Endodermal cell (in vitro differentiated cells): ENCODE measurements at regions not wholly inside any gene's neighbourhood (a gene's known extent, or its start where the extent isn't known, plus 50 kb on each side); places are given as distances from the start of the nearest gene placed in this dataset.
"Not testable (repeated sequence)": the region's sequence is repeated elsewhere in the genome, so short reads cannot be mapped to it uniquely, and the experiment has no call there.

Experiments
- DNase-seq: peaks from one replicate; pipeline ENCODE4 v3.0.0-alpha.2; 2017
- H3K27ac ChIP-seq: 2 replicates; pipeline ENCODE4 v1.5.1; 2013; ENCODE audit warnings: mild to moderate bottlenecking, low read depth, low read length, moderate library complexity
- H3K27me3 ChIP-seq: 2 replicates; pipeline ENCODE4 v1.6.1; 2013; ENCODE audit warnings: mild to moderate bottlenecking, low read length, moderate library complexity; ENCODE audit not compliant: insufficient read depth, control insufficient read depth, poor library complexity, severe bottlenecking
- H3K36me3 ChIP-seq: 2 replicates; pipeline ENCODE4 v1.7.0; 2013; ENCODE audit warnings: mild to moderate bottlenecking, low read length, moderate library complexity; ENCODE audit not compliant: control insufficient read depth, insufficient read depth
- H3K4me1 ChIP-seq: one replicate; pipeline ENCODE4 v1.7.0; 2013; ENCODE audit warnings: low read length; ENCODE audit not compliant: control insufficient read depth, insufficient read depth
- H3K4me3 ChIP-seq: 2 replicates; pipeline ENCODE4 v1.5.1; 2013; ENCODE audit warnings: mild to moderate bottlenecking, low read length, moderate library complexity
- H3K9ac ChIP-seq: 2 replicates; pipeline ENCODE4 v1.6.1; 2013; ENCODE audit warnings: mild to moderate bottlenecking, low read length, moderate library complexity; ENCODE audit not compliant: poor library complexity, severe bottlenecking; ENCODE audit errors: extremely low read depth
- H3K9me3 ChIP-seq: 2 replicates; pipeline ENCODE4 v1.6.1; 2013; ENCODE audit warnings: mild to moderate bottlenecking, low read length, moderate library complexity; ENCODE audit not compliant: control insufficient read depth
- H3K27ac Mint-ChIP-seq: 2 replicates; pipeline ENCODE4 v1.8.0; 2020; ENCODE audit warnings: mixed read lengths
- H3K27me3 Mint-ChIP-seq: 2 replicates; pipeline ENCODE4 v1.8.0; 2021; ENCODE audit warnings: mild to moderate bottlenecking, mixed read lengths; ENCODE audit not compliant: insufficient read depth
- H3K36me3 Mint-ChIP-seq: 2 replicates; pipeline ENCODE4 v1.8.0; 2020; ENCODE audit warnings: low read depth, mixed read lengths
- H3K4me1 Mint-ChIP-seq: 2 replicates; pipeline ENCODE4 v1.8.0; 2020; ENCODE audit warnings: mixed read lengths
- H3K4me3 Mint-ChIP-seq: 2 replicates; pipeline ENCODE4 v1.8.0; 2020; ENCODE audit warnings: mild to moderate bottlenecking, moderate library complexity, mixed read lengths
- H3K9me3 Mint-ChIP-seq: 2 replicates; pipeline ENCODE4 v1.8.0; 2020; ENCODE audit warnings: mild to moderate bottlenecking, mixed read lengths
- WGBS, 2 experiments: methylation state at CpG; one replicate each; pipeline versions ENCODE4 v1.1.5 to v1.1.7; 2013; ENCODE audit warnings: missing lambda C conversion rate in 2 of 2, mixed read lengths in 1 of 2; ENCODE audit not compliant: insufficient coverage in 1 of 2, insufficient read length in 1 of 2; 5-methylcytosine and 5-hydroxymethylcytosine counted together
- TF ChIP-seq, protein P1 (sequence below): fragments of 200-600 bp; sonication (generic); conservative IDR thresholded peaks from 2 replicates; pipeline ENCODE4 v1.5.0; 2021; ENCODE audit warnings: antibody characterized with exemption, mild to moderate bottlenecking

DNA sequence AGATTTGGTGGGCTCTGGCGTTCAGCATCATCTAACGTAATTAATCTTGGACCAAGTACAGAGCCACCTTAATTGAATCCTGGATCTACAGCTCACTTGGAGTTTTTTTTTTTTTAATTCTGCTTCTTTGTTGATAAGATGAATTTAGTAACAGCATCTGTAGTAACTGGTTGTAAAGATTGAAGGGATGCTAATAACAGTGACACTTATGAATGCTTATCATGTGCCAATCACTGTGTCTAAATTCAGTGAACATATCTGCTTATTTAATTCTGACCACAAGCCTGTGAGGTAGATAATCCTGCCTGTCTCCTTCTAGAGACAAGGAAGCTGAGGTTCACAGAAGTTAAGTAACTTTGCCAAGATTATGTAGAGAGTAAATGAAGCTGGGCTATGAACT lies 408.0 kb downstream of the RWDD3 start:
- peaks cover 14% of the 10 kb centered on the region for H3K4me1 Mint-ChIP-seq
- H3K36me3 Mint-ChIP-seq = no peaks in the 10 kb centered on the region
- no peaks in the 10 kb centered on the region for H3K36me3 ChIP-seq
- no peaks in the 10 kb centered on the region for H3K9me3 Mint-ChIP-seq
- H3K27me3 ChIP-seq = no peaks in the 10 kb centered on the region
- TF ChIP-seq, protein P1, sequence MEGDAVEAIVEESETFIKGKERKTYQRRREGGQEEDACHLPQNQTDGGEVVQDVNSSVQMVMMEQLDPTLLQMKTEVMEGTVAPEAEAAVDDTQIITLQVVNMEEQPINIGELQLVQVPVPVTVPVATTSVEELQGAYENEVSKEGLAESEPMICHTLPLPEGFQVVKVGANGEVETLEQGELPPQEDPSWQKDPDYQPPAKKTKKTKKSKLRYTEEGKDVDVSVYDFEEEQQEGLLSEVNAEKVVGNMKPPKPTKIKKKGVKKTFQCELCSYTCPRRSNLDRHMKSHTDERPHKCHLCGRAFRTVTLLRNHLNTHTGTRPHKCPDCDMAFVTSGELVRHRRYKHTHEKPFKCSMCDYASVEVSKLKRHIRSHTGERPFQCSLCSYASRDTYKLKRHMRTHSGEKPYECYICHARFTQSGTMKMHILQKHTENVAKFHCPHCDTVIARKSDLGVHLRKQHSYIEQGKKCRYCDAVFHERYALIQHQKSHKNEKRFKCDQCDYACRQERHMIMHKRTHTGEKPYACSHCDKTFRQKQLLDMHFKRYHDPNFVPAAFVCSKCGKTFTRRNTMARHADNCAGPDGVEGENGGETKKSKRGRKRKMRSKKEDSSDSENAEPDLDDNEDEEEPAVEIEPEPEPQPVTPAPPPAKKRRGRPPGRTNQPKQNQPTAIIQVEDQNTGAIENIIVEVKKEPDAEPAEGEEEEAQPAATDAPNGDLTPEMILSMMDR = no peak
- H3K4me3 Mint-ChIP-seq = no peak overlapping the region
- H3K27ac ChIP-seq = no peak overlapping the region
- H3K4me3 ChIP-seq = no peak overlapping the region
- DNase-seq = no peak
- WGBS, 2 experiments = 92 to 93% methylated on average over 2 of the region's 2 CpGs
- H3K9me3 ChIP-seq = no peaks in the 10 kb centered on the region
- no peak overlapping the region for H3K9ac ChIP-seq
- no peak overlapping the region for H3K27ac Mint-ChIP-seq
- H3K27me3 Mint-ChIP-seq = no peaks in the 10 kb centered on the region
- H3K4me1 ChIP-seq = no peaks in the 10 kb centered on the region

DNA sequence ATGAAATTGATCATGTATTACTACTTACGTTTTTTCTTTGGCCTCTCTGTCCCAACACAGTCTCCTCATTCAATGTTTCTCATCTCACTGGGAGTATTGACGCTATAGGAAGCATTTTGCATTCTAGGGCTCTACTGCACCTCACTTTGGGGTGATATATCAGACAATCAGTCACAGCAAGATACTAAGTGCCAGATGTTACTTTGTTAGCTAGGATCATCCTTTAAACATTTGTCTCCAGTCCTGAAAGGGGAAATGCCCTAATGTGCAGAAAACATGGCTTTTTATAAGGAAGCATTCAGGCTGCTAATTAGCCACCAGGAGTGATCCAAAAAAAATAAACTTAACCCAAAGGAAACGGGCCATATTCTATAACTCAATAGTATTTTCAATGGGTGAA lies 409.1 kb downstream of the RWDD3 start:
- H3K4me3 Mint-ChIP-seq = no peak overlapping the region
- TF ChIP-seq, protein P1 = no peak
- Histone ChIP-seq H3K4me1 (no peaks in the 10 kb centered on the region), H3K4me3 (no peak overlapping the region), H3K36me3 (no peaks in the 10 kb centered on the region), H3K27me3 (no peaks in the 10 kb centered on the region), H3K9me3 (no peaks in the 10 kb centered on the region), H3K27ac (no peak overlapping the region), H3K9ac (no peak overlapping the region)
- H3K9me3 Mint-ChIP-seq = no peaks in the 10 kb centered on the region
- H3K27ac Mint-ChIP-seq = no peak overlapping the region
- no peaks in the 10 kb centered on the region for H3K36me3 Mint-ChIP-seq
- DNase-seq = no peak
- H3K27me3 Mint-ChIP-seq = no peaks in the 10 kb centered on the region
- WGBS, 2 experiments = 93 to 100% methylated on average over 1 to 3 of the region's 3 CpGs
- peaks cover 14% of the 10 kb centered on the region for H3K4me1 Mint-ChIP-seq

DNA sequence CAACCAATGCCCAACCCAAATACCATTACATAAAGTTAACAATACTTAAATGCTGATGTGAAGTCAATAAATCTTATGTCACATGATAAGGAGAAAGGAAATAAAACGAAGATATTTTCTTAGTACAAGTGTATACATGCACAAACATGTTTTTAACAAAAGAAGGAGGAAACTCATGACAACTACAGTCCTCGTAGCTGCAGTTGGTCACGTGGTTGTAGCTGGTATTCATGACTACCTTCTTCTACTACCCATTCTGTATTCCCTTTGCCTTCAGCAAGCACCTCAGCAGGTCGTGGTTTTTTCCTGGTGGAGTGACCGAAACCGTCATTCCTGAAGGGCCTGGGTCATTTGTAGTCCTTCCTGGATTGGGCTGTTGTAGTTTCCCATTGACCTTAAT lies 411.1 kb downstream of the RWDD3 start:
- H3K36me3 Mint-ChIP-seq, H3K4me3 ChIP-seq, DNase-seq, H3K27ac Mint-ChIP-seq, H3K4me1 ChIP-seq, H3K27me3 ChIP-seq, H3K27me3 Mint-ChIP-seq, H3K4me3 Mint-ChIP-seq, H3K9me3 Mint-ChIP-seq, H3K9me3 ChIP-seq, H3K36me3 ChIP-seq, H3K27ac ChIP-seq, H3K9ac ChIP-seq: not testable (repeated sequence)
- WGBS, 2 experiments = 96 to 100% methylated on average over 2 to 6 of the region's 6 CpGs
- H3K4me1 Mint-ChIP-seq = peaks cover 14% of the 10 kb centered on the region

DNA sequence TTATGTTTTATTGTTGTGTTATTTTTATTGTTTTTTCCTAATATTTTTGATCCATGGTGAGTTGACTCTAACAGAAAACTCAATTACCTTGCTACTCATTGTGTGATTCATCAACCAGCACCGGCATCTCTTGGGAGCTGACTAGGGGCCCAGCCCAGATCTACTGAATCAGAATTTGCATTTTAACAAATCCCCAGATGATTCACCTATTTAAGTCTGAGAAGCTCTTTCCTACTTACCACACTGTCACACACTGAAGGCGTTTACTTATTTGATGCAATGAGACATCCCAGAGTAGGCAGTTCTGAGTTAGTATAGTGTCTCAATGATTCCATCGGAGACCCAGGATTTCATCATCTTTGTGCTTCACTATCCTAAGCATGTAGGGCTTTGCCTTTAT lies 416.6 kb downstream of the RWDD3 start:
- H3K4me1 Mint-ChIP-seq = no peaks in the 10 kb centered on the region
- Histone ChIP-seq H3K27ac (no peak overlapping the region), H3K36me3 (no peaks in the 10 kb centered on the region), H3K27me3 (peaks cover 4% of the 10 kb centered on the region), H3K9ac (no peak overlapping the region), H3K4me1 (no peaks in the 10 kb centered on the region), H3K9me3 (no peaks in the 10 kb centered on the region), H3K4me3 (no peak overlapping the region)
- H3K36me3 Mint-ChIP-seq = no peaks in the 10 kb centered on the region
- WGBS, 2 experiments = 84 to 90% methylated on average over 3 of the region's 3 CpGs
- TF ChIP-seq, protein P1 = no peak
- no peaks in the 10 kb centered on the region for H3K9me3 Mint-ChIP-seq
- no peak for DNase-seq
- no peak overlapping the region for H3K4me3 Mint-ChIP-seq
- H3K27ac Mint-ChIP-seq = no peak overlapping the region
- peaks cover 5% of the 10 kb centered on the region for H3K27me3 Mint-ChIP-seq
